NCI-H1092 treated with DMSO at 0.1 percent for 48 hours (cell line): ENCODE measurements at regions not wholly inside any gene's neighbourhood (a gene's known extent, or its start where the extent isn't known, plus 50 kb on each side); places are given as distances from the start of the nearest gene placed in this dataset.
"Not testable (repeated sequence)": the region's sequence is repeated elsewhere in the genome, so short reads cannot be mapped to it uniquely, and the experiment has no call there.

Experiments
- DNase-seq: peaks from one replicate; lab custom pipeline; 2025; lab: John Stamatoyannopoulos, UW

DNA sequence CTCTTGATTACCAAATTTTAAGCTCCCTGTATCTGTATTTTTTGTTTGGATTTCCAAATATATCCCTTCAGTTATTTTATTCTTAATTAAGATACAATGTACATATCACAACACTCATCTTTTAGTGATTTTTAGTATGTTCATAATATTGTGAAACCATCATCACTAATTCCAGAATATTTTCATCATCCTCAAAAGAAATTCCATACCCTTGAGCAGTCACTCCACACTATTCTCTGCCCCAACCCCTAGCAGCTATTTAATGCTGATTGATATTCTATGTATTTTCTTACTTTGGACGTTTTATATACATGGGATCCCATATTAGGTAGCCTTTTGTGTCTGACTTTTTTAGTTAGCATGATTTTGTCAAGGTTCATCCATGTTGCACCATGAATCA, 127.4 kb upstream of the SLC8A1 start:
- no peak for DNase-seq

DNA sequence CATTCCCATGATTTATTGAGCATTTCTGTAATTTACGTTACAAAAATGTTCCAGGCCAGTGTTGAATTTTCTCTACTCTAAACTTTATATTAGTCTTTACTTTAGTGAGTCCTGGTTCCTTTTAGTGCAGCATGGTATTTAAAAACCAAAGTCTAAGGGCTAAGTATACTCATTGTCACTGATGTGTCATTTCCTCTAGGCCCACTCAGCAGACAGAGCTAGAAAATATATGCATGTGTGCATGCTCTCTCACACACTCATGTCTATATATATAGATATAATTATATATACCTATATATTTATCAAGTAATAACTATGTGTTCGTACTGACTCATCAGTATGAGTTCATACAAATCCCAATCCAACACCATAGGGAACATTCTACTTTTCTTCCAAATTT, 132.5 kb upstream of the SLC8A1 start:
- no peak for DNase-seq

DNA sequence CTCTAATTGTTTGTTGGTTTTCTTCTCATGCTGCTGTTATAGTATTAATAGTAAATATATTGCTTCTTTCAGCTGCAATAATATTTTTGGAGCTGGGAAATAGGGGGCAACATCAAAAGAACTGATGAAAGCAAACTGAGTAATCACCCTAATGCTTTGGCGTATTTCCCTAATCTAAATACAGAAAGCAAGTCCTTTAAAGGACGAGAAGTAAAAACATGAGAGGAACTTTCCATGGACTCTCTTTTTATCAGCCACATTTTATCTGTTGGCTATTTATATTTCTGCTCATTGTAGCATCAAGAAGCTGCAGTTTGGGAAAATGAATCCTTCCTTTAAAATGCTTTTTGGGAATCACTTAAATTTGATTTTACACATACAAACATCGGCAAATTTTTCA, 139.9 kb upstream of the SLC8A1 start:
- no peak for DNase-seq

DNA sequence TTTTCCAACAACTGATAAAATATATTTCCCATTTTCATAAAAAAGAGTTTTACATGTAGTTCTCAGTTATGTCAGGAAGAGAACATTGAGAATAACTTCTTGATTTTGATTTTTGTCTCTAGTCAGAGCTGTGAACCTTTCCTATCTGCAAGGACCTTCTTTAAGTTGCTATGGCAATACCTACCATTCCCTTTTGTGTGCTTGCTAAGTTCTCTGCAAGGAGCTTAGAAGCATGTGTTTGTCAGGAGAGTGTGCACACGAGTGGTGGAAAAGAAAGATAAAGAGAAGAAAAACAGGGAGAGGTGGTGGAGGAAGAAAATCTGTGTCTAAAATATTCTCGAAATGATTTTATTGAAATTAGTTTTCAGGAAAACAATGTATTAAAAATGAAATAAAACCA, 140.3 kb upstream of the SLC8A1 start:
- no peak for DNase-seq

DNA sequence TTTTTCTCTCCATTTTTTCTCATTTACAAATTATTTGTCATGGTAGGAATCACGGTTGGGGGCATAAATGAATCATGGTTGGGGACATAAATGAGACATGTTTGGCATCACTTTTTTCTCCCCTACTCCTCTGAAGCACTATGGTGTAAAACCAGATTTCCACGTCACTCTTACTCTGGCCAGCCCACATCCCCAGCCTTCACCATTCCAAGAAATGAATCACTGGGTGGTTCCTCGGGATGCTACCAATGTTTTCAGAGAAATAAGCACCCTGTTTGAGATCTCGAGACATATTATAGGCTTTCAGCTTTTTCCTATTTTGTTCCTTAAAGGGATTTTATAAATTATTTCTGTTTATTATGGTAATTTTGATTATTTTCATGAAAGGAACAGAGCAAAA, 155.0 kb upstream of the SLC8A1 start:
- no peak for DNase-seq

DNA sequence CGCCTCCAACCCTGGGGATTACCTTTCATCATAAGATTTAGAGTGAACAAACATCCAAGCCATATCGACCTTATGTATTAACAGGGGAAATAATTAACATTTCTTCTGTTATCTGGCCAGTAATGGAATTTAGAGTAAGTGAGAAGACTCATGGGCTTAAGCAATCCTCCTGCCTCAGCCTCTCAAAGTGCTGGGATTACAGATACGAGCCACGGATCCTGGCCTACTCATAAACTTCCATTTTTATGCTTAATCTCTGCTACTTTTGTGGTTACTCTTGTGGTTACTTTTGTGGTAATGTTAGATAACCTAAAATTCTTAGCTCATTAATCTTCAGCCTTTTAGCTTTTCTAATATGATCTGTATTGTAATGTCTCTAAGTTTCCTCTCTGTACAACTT, 159.3 kb upstream of the SLC8A1 start:
- no peak for DNase-seq

DNA sequence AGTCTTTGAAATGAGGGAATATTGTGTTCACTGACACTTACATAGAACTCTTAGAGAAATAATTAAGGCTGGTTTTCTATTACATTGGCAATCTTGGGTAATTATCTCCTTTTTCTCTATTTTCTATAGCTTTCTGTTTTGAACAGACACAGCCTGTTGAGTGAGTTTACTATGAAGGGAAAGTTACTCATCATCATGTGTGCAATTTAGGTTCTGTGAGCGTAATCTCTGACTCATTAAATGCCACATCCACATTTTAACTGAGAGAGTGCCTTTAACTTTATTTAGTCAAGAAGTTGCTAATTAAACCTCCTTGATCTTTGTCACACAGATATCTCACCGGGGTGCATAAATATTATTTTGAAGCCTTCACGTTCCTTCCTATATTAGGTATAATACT, 174.0 kb upstream of the SLC8A1 start:
- DNase-seq = no peak

DNA sequence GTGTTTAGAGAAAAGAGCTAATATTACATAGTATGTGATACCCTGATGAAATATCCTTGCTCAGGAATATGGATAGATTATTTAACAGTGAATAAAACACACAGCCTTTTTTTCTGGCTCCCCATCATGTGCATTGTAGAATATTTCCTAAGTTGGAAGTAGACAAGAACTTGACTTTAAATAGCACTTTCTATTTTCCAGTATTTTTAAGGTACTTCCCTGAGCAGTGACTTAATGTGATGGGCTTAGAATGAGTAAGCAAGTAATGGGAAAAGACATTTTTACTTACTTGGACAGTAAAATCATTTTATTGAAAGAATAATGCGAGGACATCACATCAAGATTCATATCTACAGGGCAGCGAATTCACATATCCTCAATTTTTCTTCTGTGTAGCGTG, 176.7 kb upstream of the SLC8A1 start:
- DNase-seq = no peak

DNA sequence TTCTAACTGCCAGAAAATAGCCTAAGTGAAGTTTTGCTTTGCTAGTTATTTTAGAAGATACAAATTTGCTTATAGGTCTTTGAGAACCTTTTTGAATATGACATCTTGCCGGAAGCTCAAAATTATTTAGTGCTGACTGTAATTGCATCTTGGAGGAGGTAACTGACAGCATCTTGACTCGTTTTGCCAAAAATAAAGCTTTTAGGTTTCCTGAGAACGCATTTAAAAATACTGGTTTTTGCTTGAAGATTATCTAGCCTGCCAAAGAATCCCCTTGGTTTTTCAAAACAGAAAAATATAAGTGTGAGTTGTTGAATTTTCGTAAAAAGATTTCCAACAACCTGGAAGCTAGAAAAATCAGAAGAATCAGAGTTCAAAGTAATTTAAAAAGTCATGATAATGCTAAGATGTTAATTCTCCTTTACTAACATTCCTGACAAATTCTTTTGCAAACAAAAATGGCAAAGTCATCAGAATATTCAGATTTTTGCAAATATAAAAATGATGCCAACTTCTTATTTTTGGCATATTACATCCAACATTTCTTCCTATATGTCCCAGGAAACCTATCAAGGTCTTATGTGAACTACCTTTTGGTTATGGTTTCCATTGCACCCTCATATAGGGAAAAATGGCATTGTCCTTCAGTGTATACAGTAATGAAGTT, 178.0 kb upstream of the SLC8A1 start:
- DNase-seq = no peak

DNA sequence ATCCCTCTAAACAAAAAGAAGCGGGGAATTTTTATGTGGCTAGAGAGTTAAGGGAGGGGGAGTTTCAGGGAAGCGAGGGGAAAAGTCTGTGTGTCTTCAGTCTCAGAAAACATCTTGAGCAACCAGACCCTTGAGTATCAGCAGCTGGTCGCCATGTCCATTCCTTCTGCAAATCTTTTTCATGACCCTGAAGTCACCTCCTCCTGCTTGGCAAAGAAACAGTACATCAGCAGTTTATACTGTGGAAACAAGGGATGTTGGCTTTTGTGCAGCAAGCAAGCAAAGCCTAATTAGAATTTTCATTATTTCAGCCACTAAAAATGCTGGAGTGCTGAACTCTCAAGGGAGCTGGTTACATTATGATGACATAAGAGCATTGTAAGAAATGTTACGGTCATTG, 187.4 kb upstream of the SLC8A1 start:
- no peak for DNase-seq

DNA sequence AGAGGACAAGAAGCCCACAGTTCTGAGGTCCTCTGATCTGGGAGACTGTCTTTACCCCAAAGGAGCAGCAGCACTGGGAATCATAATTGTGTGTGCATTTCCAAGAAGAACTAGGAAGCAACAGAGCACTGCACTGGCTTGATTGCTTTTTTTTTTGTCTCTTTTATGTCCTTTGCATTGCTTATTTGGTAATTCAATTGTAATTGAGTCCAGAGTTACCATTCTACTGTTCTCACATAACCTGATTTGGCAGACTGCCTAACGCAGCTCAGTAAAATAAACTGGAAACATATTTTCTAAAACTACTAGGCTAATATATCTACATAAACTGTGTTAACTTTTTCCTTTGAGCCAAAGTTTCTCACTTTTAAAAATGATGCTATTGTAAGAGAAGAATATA, 190.3 kb upstream of the SLC8A1 start:
- DNase-seq = no peak

DNA sequence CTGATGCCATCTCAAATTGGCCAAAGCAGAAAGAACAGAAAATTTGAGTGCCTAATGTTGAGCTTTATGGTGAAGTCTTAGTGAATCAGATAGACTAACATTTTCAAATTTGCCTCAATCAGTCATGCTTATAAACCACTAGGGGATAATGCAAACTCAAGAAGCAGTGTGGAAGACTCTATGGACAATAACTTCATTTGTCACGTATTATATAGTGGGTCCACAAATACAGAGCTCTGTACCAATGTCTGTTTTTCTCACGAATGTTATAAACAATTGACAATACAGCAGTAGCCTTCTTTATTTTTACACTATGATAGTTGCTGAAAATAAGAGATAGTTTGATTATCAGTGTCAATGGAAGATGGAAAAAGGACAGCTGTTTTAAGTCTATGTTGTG, 190.8 kb upstream of the SLC8A1 start:
- DNase-seq = no peak

DNA sequence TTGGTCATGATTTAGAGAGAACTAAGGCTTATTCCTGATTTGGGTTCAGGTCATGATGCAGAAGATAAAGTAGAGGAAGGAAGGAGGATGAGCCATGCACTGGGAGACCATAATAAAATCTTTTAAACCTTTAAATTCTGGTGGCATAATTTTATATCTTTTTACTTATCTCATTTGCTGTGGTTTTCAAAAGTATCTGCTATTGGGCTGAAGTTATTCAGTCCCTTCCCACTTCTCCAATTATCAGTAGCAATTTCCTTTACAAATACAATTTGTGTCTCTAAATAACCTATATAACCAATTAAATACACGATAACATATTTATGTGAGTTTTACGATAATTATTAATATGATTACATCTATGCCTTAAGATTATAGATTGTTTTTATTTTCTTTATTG, 194.8 kb upstream of the SLC8A1 start:
- no peak for DNase-seq

DNA sequence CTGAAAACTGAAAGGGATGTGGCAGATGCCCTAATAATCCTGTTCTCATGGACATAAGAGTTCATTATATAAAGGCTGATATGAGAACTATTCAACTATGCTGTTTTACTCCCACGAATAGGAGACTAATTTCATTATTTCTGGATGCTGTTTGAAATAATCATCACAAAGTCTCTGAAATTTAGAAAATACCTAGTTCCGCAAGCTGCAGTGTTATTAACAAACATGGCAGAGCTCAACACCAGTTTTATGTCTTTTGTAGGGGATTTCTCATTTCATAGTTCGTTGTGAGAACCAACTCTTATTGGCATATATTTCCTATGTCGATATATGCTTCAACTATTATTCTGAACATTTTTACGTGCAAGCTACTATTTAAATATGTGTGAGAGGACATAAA, 200.3 kb upstream of the SLC8A1 start:
- DNase-seq = no peak

DNA sequence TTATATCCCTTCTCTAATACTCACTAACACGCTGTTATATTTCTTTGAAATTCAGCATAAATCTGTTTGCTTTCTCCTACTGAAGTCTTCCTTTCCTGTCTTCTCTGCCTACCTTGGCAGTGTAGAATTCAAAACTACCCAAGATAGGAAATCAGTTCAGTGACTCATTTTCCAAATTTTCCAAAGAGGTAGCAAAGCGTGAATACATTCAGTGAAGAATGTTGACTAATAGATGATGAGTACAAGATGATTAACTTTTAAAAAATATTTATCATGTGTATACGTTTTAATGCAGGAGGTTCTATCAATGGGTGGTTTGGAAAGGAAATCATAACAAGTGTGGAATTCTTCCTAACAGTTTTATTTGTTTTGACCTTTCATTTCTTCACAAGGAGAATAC, 201.9 kb upstream of the SLC8A1 start:
- no peak for DNase-seq

DNA sequence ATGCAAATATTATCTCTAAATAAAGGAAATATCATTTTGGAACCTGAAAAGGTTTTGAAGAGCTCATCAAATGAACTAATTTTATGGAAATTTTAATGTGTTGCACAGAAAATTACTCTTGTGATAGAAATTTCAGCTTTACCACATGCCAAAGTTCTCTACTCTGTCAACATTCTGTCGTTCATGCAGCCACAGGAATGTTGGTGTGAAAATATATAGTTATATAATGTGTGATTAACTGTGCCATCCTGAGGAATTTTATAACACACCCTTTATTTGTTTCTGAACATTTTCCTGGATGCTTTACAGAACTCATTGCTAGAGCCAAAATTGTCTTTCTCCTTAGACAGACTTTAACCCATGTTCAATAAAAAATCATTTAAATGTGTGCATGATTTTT, 202.5 kb upstream of the SLC8A1 start:
- DNase-seq = no peak

DNA sequence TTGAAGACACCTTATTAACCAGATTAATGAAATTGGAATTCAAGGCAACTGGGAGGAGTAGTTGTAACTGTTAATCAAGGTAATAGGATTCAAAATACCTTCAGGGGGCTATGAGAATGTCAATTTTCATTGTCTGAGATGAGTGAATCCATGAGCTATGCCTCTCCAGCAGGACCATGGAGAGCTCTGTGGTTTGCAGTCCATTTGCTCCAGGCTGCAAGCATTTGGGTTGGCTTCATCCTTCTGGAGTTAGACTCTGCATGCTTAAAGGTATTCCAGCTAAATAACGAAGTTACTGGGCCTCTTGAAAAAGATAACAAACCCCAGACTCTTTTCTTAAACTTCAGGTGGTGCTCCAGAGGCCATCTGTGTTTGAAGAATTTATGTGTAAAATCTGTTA, 207.1 kb upstream of the SLC8A1 start:
- DNase-seq = no peak

DNA sequence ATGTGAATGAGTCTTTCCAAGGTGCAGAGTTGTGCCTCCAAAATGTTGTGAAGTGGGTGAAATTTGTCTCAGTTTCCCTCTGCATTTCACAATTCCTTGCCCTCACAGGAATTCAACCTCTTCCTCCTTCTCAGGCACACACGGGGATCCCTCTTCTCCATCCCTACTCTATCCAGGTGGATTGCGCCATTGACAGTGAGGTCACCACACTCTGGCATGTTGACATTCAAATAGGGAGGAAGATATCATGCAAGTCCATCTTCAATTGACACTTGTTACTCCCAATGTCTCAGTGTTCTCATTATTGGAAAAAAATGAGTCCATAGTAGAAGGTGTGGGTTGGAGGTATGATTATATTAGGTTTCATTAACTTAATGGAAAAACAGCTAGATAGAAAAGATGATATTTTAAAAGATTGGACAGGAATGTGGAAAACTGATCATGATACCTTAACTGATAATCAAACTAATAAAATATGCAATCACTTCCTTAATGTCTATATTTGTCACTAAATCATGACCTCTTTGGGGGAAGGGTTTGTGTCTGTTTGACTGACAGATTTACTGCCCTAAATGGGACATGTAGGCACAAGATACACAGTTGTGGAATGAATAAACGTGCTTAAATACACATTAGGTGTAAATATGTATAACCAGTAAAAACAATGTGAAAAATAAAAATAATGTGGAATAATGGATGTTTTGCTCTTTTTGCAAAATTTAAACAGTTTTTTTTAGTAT, 213.8 kb upstream of the SLC8A1 start:
- DNase-seq = no peak

DNA sequence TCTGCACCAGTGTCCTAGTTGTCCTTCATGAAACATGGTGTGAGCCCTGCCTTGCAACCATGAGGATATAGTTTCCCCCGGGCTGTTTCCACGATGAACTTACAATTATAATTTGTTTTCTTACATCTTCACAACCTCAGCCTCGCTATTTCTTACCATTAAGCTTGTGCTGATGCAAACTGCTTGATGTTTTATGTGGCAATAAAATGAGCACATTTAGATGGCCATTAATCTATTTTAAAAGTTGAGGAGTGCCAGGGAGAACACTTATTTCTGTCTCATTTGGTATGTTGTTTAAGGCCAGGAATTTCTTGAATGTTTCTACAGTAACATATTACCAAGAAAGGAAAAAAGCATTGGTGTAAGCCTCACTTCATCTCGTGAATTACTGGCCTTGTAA, 214.5 kb upstream of the SLC8A1 start:
- no peak for DNase-seq

DNA sequence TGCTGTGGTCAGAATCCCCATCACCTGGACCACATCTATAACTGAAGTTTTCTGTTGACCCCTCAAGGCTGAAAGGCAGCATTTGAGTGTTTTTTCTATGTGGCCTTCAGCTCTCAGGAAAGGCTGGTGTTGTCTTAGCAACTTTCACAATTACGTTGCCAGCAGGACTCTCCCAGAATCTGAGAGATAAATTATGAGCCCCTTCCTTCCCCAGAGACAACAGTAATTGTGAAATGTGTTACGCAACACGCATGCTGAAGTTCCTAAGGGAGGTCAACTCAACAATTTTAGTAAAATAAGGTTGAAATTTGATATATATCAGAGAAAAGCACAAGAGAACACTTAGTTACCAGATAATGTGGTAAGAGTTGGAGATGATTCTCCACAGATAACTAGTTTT, 216.5 kb upstream of the SLC8A1 start:
- DNase-seq = no peak

DNA sequence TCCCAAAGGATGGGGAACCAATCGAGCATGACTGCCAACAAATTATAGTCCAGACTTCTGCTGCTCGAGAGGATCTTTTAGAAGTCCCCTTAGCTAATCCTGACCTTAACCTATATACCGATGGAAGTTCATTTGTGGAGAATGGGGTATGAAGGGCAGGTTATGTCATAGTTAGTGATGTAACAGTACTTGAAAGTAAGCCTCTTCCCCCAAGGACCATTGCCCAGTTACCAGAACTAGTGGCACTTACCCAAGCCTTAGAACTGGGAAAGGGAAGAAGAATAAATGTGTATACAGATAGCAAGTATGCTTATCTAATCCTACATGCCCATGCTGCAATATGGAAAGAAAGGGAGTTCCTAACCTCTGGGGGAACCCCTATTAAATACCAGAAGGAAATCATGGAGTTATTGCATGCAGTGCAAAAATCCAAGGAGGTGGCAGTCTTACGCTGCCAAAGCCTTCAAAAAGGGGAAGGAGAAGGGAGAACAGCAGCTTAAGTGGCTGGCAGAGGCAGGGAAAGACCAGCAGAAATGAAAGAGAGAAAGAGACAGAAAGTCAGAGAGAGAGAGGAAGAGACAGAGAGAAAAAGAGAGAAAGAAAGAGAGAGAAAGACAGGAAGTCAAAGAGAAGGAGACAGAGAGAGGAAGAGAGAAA, 224.4 kb upstream of the SLC8A1 start:
- DNase-seq = not testable (repeated sequence)

DNA sequence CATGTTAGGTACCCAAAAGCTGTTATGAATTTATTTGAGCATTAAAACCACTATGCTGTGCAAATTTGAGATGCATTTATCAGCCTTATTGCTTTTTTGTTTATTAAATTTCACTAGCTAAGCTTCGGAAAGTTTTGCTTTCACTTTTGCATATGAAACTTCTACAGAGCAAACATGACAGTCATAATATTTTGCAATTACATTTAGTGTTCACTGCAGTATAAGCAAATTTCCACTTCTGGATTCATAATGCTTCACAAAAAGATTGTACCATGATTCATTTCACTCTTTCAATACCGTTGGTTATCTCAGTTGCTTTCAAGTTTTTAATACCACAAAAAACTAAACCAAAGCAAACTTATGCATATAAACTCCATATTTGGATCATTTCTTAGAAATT, 228.7 kb upstream of the SLC8A1 start:
- no peak for DNase-seq

DNA sequence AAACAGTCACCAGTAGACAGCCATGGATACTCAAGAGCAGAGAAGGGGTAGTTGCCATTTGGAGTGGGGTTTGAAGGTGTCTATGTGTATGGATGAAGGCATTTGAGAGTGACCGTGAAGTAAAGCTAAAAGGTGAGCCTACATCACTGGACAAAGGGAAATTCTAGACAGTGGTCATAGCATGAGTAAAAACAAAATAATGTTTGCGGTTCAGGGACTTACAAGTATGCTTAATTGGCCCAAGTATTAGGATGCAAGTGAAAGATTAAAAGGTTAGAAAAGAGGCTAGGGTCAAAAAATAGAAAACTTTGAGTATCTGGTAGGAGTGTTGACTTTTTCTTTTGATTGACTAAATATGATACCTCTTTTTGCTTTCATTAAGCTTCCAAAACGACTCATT, 238.1 kb upstream of the SLC8A1 start:
- no peak for DNase-seq

DNA sequence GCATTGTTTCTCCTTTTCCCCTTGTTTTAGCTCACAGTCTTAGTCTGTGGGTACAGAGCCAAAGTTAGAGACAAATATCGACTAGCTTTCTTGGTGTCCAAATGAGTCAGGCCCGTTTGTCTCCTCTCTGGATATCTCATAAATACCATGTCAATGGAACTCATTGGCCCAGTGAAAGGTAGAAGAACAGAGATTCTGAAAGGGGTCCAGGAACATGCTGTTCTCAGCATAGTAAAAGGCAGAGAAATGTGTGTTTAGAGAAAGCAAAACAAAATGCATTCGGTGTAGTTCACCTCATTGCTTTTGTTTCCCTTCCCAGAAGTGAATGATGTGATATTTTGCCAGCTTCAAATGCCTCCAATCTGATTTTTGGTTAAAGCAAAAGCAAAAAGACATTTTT, 238.6 kb upstream of the SLC8A1 start:
- DNase-seq = no peak
